ENCODE measurements at regions not wholly inside any gene's neighbourhood (a gene's known extent, or its start where the extent isn't known, plus 50 kb on each side); places are given as distances from the start of the nearest gene placed in this dataset.

GRCh38 chr13:105897575-105897974 lies 637.9 kb downstream of the EFNB2 start:
- Histone ChIP-seq H2AK5ac (ENCODE audit: low read depth, low read length) (no peak overlapping the region), H3K36me3 (ENCODE audit: control insufficient read depth in 2 of 4, insufficient read depth in 4 of 4, low read length in 3 of 4) (no peaks in the 10 kb centered on the region), H4K5ac (ENCODE audit: insufficient read length, low read depth, low read length) (no peak overlapping the region), H4K91ac (replicated peaks; ENCODE audit: insufficient read length, low read length) (no peak overlapping the region), H3K23ac (ENCODE audit: insufficient read length) (no peak overlapping the region), H2BK120ac (replicated peaks; ENCODE audit: low read depth, low read length) (no peak overlapping the region), H2BK15ac (ENCODE audit: low read length) (no peak overlapping the region), H2BK20ac (ENCODE audit: low read length) (no peak overlapping the region), H2AFZ (ENCODE audit: low read length) (no peak overlapping the region), H2BK5ac (ENCODE audit: low read depth, low read length) (no peak overlapping the region), H3K4me3 (ENCODE audit: extremely low read depth in 1 of 4, insufficient read depth in 2 of 4, low read depth in 3 of 4, low read length in 4 of 4) (no peak overlapping the region), H3K9ac (replicated peaks in 1 of 4; ENCODE audit: extremely low read depth in 1 of 4, low read depth in 3 of 4, low read length in 3 of 4) (no peak overlapping the region), H3K79me2 (ENCODE audit: control insufficient read depth in 1 of 2, insufficient read depth in 2 of 2, low read length in 2 of 2) (no peaks in the 10 kb centered on the region), H2BK12ac (ENCODE audit: low read depth, low read length) (no peak overlapping the region), H3K79me1 (ENCODE audit: low read depth, low read length) (no peaks in the 10 kb centered on the region), H3K27me3 (replicated peaks in 1 of 4; ENCODE audit: control insufficient read depth in 3 of 4, extremely low read depth in 1 of 4, insufficient read depth in 3 of 4, low read length in 3 of 4) (no peaks in the 10 kb centered on the region), H3K56ac (replicated peaks; ENCODE audit: insufficient read length, low read depth, low read length) (no peak overlapping the region), H4K8ac (ENCODE audit: extremely low read depth, insufficient read depth, low read length) (no peak overlapping the region), H3K4me2 (ENCODE audit: insufficient read depth in 1 of 2, low read depth in 2 of 2, low read length in 2 of 2) (no peak overlapping the region), H3K27ac (ENCODE audit: low read depth, low read length) (no peak overlapping the region), H3K4me1 (replicated peaks in 1 of 4; ENCODE audit: control insufficient read depth in 3 of 4, insufficient read depth in 4 of 4, low read length in 3 of 4) (no peaks in the 10 kb centered on the region), H4K20me1 (replicated peaks in 1 of 2; ENCODE audit: control insufficient read depth in 1 of 2, insufficient read depth in 2 of 2, low read length in 2 of 2) (no peaks in the 10 kb centered on the region), H3K4ac (replicated peaks; ENCODE audit: insufficient read length, low read depth, low read length) (no peak overlapping the region), H3K23me2 (ENCODE audit: low read depth, low read length) (no peaks in the 10 kb centered on the region), H3K9me3 (ENCODE audit: insufficient read depth in 2 of 2, low read depth in 1 of 2, low read length in 1 of 2) (no peaks in the 10 kb centered on the region), H3K14ac (ENCODE audit: insufficient read length) (no peak overlapping the region), H3K18ac (ENCODE audit: extremely low read depth, low read length) (no peak overlapping the region)
- CTCF ChIA-PET (ENCODE audit: partially characterized antibody), result interaction anchor here (0.6 kb wide), 1 partner anchor 240 kb away, joined by 3 read pairs; no protein-coding TSS in a partner anchor
- DNase-seq (ENCODE audit: low read depth in 1 of 2, low spot score in 2 of 2), result no peak
- POLR2A ChIA-PET (ENCODE audit: partially characterized antibody), result no interaction called here
- TF ChIP-seq RBBP5 (IDR thresholded peaks at IDR 0.05; ENCODE audit: borderline replicate concordance, low read depth, low read length), result no peak
- TF ChIP-seq TEAD4 (IDR thresholded peaks at IDR 0.05; ENCODE audit: low read depth, low read length), result no peak
- no peak for TF ChIP-seq KDM4A (IDR thresholded peaks at IDR 0.05; ENCODE audit: low read depth, low read length, severe bottlenecking)
- TF ChIP-seq SP1 (IDR thresholded peaks at IDR 0.05; ENCODE audit: low read depth, low read length), result no peak
- no peak for TF ChIP-seq KDM5A (IDR thresholded peaks at IDR 0.05; ENCODE audit: low read length)
- TF ChIP-seq, protein P1, sequence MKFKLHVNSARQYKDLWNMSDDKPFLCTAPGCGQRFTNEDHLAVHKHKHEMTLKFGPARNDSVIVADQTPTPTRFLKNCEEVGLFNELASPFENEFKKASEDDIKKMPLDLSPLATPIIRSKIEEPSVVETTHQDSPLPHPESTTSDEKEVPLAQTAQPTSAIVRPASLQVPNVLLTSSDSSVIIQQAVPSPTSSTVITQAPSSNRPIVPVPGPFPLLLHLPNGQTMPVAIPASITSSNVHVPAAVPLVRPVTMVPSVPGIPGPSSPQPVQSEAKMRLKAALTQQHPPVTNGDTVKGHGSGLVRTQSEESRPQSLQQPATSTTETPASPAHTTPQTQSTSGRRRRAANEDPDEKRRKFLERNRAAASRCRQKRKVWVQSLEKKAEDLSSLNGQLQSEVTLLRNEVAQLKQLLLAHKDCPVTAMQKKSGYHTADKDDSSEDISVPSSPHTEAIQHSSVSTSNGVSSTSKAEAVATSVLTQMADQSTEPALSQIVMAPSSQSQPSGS (IDR thresholded peaks at IDR 0.05; ENCODE audit: low read length), result no peak
- no peak for TF ChIP-seq SRF (IDR thresholded peaks at IDR 0.05; ENCODE audit: low read depth, low read length)
- TF ChIP-seq CBX5 (IDR thresholded peaks at IDR 0.05; ENCODE audit: low read depth, low read length), result no peak
- no peak for TF ChIP-seq SP2 (IDR thresholded peaks at IDR 0.05; ENCODE audit: low read length)
- TF ChIP-seq HDAC6 (IDR thresholded peaks at IDR 0.05; ENCODE audit: low read depth, low read length), result no peak
- TF ChIP-seq, protein P2, sequence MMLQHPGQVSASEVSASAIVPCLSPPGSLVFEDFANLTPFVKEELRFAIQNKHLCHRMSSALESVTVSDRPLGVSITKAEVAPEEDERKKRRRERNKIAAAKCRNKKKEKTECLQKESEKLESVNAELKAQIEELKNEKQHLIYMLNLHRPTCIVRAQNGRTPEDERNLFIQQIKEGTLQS (IDR thresholded peaks at IDR 0.05; ENCODE audit: insufficient read depth, low read depth, low read length), result no peak
- no peak for TF ChIP-seq EZH2 (IDR thresholded peaks at IDR 0.05; ENCODE audit: low read depth, low read length, severe bottlenecking)
- no peak for FAIRE-seq
- 98% methylated on average over 6 of the region's 6 CpGs; no CpG with 5 or more reads in 1 of the 2 experiments for WGBS, 2 experiments (ENCODE audit: extremely low coverage in 1 of 2, insufficient coverage in 1 of 2, insufficient read length in 1 of 2, insufficient replicate concordance in 2 of 2, low coverage in 1 of 2, low lambda C conversion rate in 2 of 2, missing lambda C conversion rate in 1 of 2)
